ENCODE measurements at regions not wholly inside any gene's neighbourhood (a gene's known extent, or its start where the extent isn't known, plus 50 kb on each side); places are given as distances from the start of the nearest gene placed in this dataset.

DNA sequence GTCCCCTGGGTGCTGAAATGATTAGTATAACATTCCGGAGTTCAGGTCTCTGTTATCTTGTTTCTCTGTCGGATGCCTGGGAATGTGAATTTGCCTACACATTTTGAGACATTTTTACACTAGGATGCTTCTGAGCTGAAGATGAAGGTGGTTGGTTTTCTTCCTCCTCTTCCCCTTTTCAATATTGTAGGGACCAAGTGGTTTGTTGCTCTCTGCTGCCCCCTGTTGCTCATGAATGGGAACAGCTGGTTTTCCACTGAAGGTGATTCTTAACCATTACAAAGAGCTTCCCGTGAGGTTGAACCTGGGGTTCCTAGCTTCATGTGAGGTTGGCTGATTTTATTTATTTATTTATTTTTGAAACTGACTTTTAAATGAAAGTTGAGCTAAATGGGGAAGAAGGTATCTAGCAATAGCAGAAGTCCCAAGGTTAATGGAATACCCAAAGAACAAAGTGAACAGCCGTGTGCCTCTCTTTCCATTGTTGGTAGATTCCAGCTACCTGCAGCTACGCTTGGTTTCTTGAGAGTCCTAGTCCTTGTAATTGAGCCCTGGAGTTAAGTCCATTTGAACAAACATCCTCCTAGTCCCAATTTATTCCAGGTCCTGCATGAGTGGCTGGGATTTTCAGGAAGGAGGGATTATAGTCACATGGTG is 983.9 kb upstream of the EEF2KMT start:
- Histone ChIP-seq H3K27me3 (ENCODE audit: control insufficient read depth in 3 of 3, insufficient read depth in 3 of 3, low read length in 2 of 3) (peaks cover 0 to 2% (median 0%) of the 10 kb centered on the region in 3 donors), H3K4me3 (no peak overlapping the region), H3K9ac (ENCODE audit: insufficient read depth in 1 of 2, low read length in 2 of 2) (no peak overlapping the region), H3K4me1 (ENCODE audit: control insufficient read depth in 5 of 5, insufficient read depth in 5 of 5, low read length in 5 of 5) (no peaks in the 10 kb centered on the region), H3K9me3 (ENCODE audit: control insufficient read depth in 4 of 4, insufficient read depth in 3 of 4, low read length in 3 of 4) (peaks cover 0 to 2% (median 0%) of the 10 kb centered on the region in 4 donors), H3K36me3 (ENCODE audit: control insufficient read depth in 4 of 4, insufficient read depth in 4 of 4, low read length in 4 of 4) (no peaks in the 10 kb centered on the region), H3K27ac (ENCODE audit: low read depth in 1 of 2, low read length in 1 of 2) (no peak overlapping the region)
- no peak for ATAC-seq (ENCODE audit: insufficient read depth, low FRiP score)
- DNase-seq = peak; percentile 40 to 51 (median 43)
- WGBS, 2 donors = 40% methylated on average over 5 of the region's 5 CpGs
- peak; percentile 15 for TF ChIP-seq CTCF (IDR thresholded peaks at IDR 0.05; ENCODE audit: control extremely low read depth, extremely low read depth)

DNA sequence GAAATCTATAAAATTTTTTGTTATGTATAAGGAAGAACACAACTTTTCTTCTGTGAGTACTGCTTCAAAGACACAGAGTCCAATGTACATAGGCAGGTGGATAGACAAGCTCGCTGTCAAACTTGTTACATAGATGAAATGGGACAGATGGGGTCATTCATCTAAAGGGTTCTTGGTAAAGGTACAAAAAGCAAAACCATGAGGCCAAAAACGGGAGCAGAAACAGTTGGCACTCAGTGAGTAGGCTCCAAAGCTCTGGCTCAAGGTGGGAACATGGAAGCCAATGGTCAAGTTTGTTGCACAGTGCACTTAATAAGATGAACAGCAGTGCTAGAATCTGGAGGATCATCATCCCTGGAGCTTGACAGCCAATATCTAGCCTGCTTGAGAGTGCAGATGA is 979.0 kb upstream of the EEF2KMT start:
- no peaks in the 10 kb centered on the region for H3K36me3 ChIP-seq (ENCODE audit: control insufficient read depth in 4 of 4, insufficient read depth in 4 of 4, low read length in 4 of 4)
- no peak overlapping the region for H3K4me3 ChIP-seq
- peaks cover 0 to 5% (median 1%) of the 10 kb centered on the region in 4 donors for H3K9me3 ChIP-seq (ENCODE audit: control insufficient read depth in 4 of 4, insufficient read depth in 3 of 4, low read length in 3 of 4)
- TF ChIP-seq CTCF (IDR thresholded peaks at IDR 0.05; ENCODE audit: control extremely low read depth, extremely low read depth) = no peak
- no peak overlapping the region for H3K27ac ChIP-seq (ENCODE audit: low read depth in 1 of 2, low read length in 1 of 2)
- DNase-seq = no peak
- no peak overlapping the region for H3K9ac ChIP-seq (ENCODE audit: insufficient read depth in 1 of 2, low read length in 2 of 2)
- WGBS, 2 donors = 77 to 82% methylated on average over 2 of the region's 2 CpGs
- no peaks in the 10 kb centered on the region for H3K4me1 ChIP-seq (ENCODE audit: control insufficient read depth in 5 of 5, insufficient read depth in 5 of 5, low read length in 5 of 5)
- no peaks in the 10 kb centered on the region for H3K27me3 ChIP-seq (ENCODE audit: control insufficient read depth in 3 of 3, insufficient read depth in 3 of 3, low read length in 2 of 3)
- ATAC-seq (ENCODE audit: insufficient read depth, low FRiP score) = no peak

DNA sequence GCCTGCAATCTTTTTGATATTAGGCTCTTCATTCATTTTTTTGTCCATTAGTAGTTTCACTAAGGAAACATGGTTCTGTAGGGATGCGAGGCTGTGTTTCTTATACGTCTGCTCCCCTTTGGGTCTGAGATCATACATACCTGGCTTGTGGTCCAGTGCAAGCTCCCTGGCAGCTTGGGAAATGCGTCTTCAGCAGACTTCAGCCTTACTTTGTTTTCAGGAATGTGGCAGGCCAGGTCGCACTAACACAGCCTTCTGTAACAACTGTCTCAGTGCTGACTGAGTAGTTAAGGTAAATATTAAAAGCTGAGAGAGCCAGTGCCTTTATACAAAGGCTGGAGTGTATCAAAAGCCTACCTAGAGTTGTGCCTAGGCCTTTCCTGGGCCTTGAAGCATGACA is 970.5 kb upstream of the EEF2KMT start:
- ATAC-seq (ENCODE audit: insufficient read depth, low FRiP score) (no peak), DNase-seq (peak; percentile 21 to 67 (median 28))
- no peak overlapping the region for H3K9ac ChIP-seq (ENCODE audit: insufficient read depth in 1 of 2, low read length in 2 of 2)
- WGBS, 2 donors = 67 to 71% methylated on average over 4 of the region's 4 CpGs
- TF ChIP-seq CTCF (IDR thresholded peaks at IDR 0.05; ENCODE audit: control extremely low read depth, extremely low read depth) = no peak
- H3K36me3 ChIP-seq (ENCODE audit: control insufficient read depth in 4 of 4, insufficient read depth in 4 of 4, low read length in 4 of 4) = no peaks in the 10 kb centered on the region
- H3K27ac ChIP-seq (ENCODE audit: low read depth in 1 of 2, low read length in 1 of 2) = no peak overlapping the region
- H3K4me3 ChIP-seq = no peak overlapping the region
- no peaks in the 10 kb centered on the region for H3K4me1 ChIP-seq (ENCODE audit: control insufficient read depth in 5 of 5, insufficient read depth in 5 of 5, low read length in 5 of 5)
- peaks cover 0 to 5% (median 1%) of the 10 kb centered on the region in 4 donors for H3K9me3 ChIP-seq (ENCODE audit: control insufficient read depth in 4 of 4, insufficient read depth in 3 of 4, low read length in 3 of 4)
- H3K27me3 ChIP-seq (ENCODE audit: control insufficient read depth in 3 of 3, insufficient read depth in 3 of 3, low read length in 2 of 3) = no peaks in the 10 kb centered on the region

- no peaks in the 10 kb centered on the region for H3K36me3 ChIP-seq (ENCODE audit: control insufficient read depth in 4 of 4, insufficient read depth in 4 of 4, low read length in 4 of 4)
- no peaks in the 10 kb centered on the region for H3K27me3 ChIP-seq (ENCODE audit: control insufficient read depth in 3 of 3, insufficient read depth in 3 of 3, low read length in 2 of 3)
- WGBS, 2 donors = 67 to 76% methylated on average over 7 of the region's 7 CpGs
- no peak overlapping the region for H3K9ac ChIP-seq (ENCODE audit: insufficient read depth in 1 of 2, low read length in 2 of 2)
- no peaks in the 10 kb centered on the region for H3K4me1 ChIP-seq (ENCODE audit: control insufficient read depth in 5 of 5, insufficient read depth in 5 of 5, low read length in 5 of 5)
- ATAC-seq (ENCODE audit: insufficient read depth, low FRiP score) (no peak), DNase-seq (no peak)
- no peaks in the 10 kb centered on the region for H3K9me3 ChIP-seq (ENCODE audit: control insufficient read depth in 4 of 4, insufficient read depth in 3 of 4, low read length in 3 of 4)
- no peak overlapping the region for H3K27ac ChIP-seq (ENCODE audit: low read depth in 1 of 2, low read length in 1 of 2)
- TF ChIP-seq CTCF (IDR thresholded peaks at IDR 0.05; ENCODE audit: control extremely low read depth, extremely low read depth) = no peak
- H3K4me3 ChIP-seq = no peak overlapping the region
Measured at GRCh38 chr16:6066652-6067051, 969.1 kb upstream of the EEF2KMT start.

Data from lung (tissue), 11 donors.